ENCODE measurements at regions not wholly inside any gene's neighbourhood (a gene's known extent, or its start where the extent isn't known, plus 50 kb on each side); places are given as distances from the start of the nearest gene placed in this dataset.

DNA sequence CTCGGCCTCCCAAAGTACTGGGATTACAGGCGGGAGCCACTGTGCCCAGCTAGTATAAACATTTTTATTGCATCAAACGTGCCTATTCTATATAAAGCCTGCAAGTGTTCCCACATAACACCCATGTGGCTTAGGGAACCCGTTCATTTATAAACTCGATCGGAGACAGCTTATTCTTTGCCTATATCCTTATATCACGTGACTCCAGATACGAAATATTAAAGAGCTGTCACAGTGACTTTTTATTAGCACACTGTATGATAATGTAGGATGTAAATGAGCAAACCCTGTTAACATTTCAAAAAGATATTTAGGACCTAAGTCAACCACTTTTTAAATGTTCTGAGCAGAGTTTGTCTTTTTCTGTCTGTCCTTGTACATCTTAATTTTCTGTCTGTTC is 642.9 kb upstream of the ADARB2 start:
- WGBS: 76% methylated on average over 8 of the region's 8 CpGs
- TF ChIP-seq YY1 (IDR thresholded peaks at IDR 0.05): no peak
- TF ChIP-seq SP1 (IDR thresholded peaks at IDR 0.05): no peak
- TF ChIP-seq RAD21 (IDR thresholded peaks at IDR 0.05): no peak
- TF ChIP-seq EGR1 (IDR thresholded peaks at IDR 0.05; ENCODE audit: low read depth in 2 of 2): no peak
- TF ChIP-seq GABPA (IDR thresholded peaks at IDR 0.05 in 1 of 2, conservative IDR thresholded peaks at IDR 0.05 in 1 of 2): no peak
- TF ChIP-seq NR2F2 (IDR thresholded peaks at IDR 0.05): no peak
- no peak for TF ChIP-seq JUND (IDR thresholded peaks at IDR 0.05)
- peaks cover 0 to 5% (median 0%) of the 10 kb centered on the region in 4 donors for H3K9me3 ChIP-seq (ENCODE audit: control insufficient read depth in 4 of 4, low read length in 3 of 4)
- no peaks in the 10 kb centered on the region for H3K4me1 ChIP-seq (ENCODE audit: control insufficient read depth in 4 of 4, insufficient read depth in 4 of 4, low read length in 3 of 4)
- H3K27ac ChIP-seq (ENCODE audit: low read depth in 1 of 2, low read length in 2 of 2): no peak overlapping the region
- no peak overlapping the region for H3K4me3 ChIP-seq (ENCODE audit: low read depth in 1 of 3, low read length in 3 of 3)
- H3K27me3 ChIP-seq (ENCODE audit: control insufficient read depth in 4 of 4, insufficient read depth in 4 of 4, low read length in 3 of 4): peaks cover 0 to 2% (median 0%) of the 10 kb centered on the region in 4 donors
- no peak for DNase-seq (ENCODE audit: low spot score)
- H3K36me3 ChIP-seq (ENCODE audit: control insufficient read depth in 4 of 4, insufficient read depth in 3 of 4, low read depth in 1 of 4, low read length in 3 of 4): no peaks in the 10 kb centered on the region
- no peak overlapping the region for H3K9ac ChIP-seq (ENCODE audit: low read depth in 1 of 2, low read length in 2 of 2)

DNA sequence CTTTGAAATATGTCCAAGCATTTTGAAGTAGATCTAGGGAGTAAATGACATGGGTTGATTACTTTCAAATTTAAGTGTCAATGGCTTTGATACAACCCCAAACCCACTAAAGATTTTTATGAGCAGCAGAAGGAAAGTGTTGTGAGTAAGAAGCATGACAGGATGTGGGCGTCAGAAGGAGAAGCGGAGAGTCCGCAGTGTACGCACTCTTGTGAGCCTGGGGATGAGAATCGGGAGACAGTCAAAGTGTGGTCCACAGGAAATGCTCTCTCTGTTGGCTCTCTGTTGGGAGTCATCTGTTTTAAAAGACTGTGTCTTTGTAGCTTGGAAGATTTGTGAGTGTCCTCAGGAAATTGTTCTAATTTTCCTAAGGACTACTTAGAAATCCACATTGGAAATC is 629.8 kb upstream of the ADARB2 start:
- no peaks in the 10 kb centered on the region for H3K36me3 ChIP-seq (ENCODE audit: control insufficient read depth in 4 of 4, insufficient read depth in 3 of 4, low read depth in 1 of 4, low read length in 3 of 4)
- H3K9me3 ChIP-seq (ENCODE audit: control insufficient read depth in 4 of 4, low read length in 3 of 4): peaks cover 2 to 5% (median 4%) of the 10 kb centered on the region in 4 donors
- H3K4me3 ChIP-seq (ENCODE audit: low read depth in 1 of 3, low read length in 3 of 3): no peak overlapping the region
- no peak overlapping the region for H3K9ac ChIP-seq (ENCODE audit: low read depth in 1 of 2, low read length in 2 of 2)
- DNase-seq (ENCODE audit: low spot score): no peak
- 79% methylated on average over 5 of the region's 5 CpGs for WGBS
- H3K27ac ChIP-seq (ENCODE audit: low read depth in 1 of 2, low read length in 2 of 2): no peak overlapping the region
- TF ChIP-seq RAD21 (IDR thresholded peaks at IDR 0.05): no peak
- TF ChIP-seq GABPA (IDR thresholded peaks at IDR 0.05 in 1 of 2, conservative IDR thresholded peaks at IDR 0.05 in 1 of 2): no peak
- no peaks in the 10 kb centered on the region for H3K4me1 ChIP-seq (ENCODE audit: control insufficient read depth in 4 of 4, insufficient read depth in 4 of 4, low read length in 3 of 4)
- peaks cover 0 to 3% (median 0%) of the 10 kb centered on the region in 4 donors for H3K27me3 ChIP-seq (ENCODE audit: control insufficient read depth in 4 of 4, insufficient read depth in 4 of 4, low read length in 3 of 4)

DNA sequence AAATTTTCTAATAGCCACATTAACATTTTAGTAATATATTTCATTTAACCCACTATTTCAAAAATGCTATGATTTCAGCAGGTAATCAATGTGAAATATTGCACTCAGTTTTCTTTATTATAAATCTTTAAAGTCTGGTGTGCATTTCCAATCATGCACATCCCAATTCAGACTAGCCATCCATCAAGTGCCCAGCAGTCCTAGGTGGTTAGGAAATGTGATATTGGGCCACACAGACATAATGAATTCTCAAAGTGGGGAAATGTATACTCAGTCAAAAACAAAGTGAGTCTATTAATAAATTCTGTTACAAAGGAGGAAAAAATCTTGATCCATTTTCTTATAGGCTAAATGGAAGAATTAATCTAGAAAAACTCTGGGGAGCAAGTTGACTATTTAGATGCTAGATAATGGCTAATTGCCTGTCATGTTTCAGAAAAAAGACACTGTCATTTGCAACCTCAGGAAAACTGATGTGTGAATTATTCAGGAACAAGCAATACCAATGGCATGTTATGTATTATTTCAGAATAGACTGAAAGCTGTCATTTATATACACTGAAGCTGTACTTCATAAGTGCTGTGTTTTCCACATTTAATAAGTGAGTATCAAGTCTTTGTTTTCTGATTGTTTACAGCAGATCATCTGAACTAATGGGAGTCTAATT is 629.1 kb upstream of the ADARB2 start:
- Histone ChIP-seq H3K27me3 (ENCODE audit: control insufficient read depth in 4 of 4, insufficient read depth in 4 of 4, low read length in 3 of 4) (peaks cover 0 to 3% (median 0%) of the 10 kb centered on the region in 4 donors), H3K27ac (ENCODE audit: low read depth in 1 of 2, low read length in 2 of 2) (no peak overlapping the region), H3K4me1 (ENCODE audit: control insufficient read depth in 4 of 4, insufficient read depth in 4 of 4, low read length in 3 of 4) (no peaks in the 10 kb centered on the region), H3K4me3 (ENCODE audit: low read depth in 1 of 3, low read length in 3 of 3) (no peak overlapping the region), H3K9me3 (ENCODE audit: control insufficient read depth in 4 of 4, low read length in 3 of 4) (peaks cover 2 to 5% (median 4%) of the 10 kb centered on the region in 4 donors), H3K36me3 (ENCODE audit: control insufficient read depth in 4 of 4, insufficient read depth in 3 of 4, low read depth in 1 of 4, low read length in 3 of 4) (no peaks in the 10 kb centered on the region), H3K9ac (ENCODE audit: low read depth in 1 of 2, low read length in 2 of 2) (no peak overlapping the region)
- DNase-seq (ENCODE audit: low spot score): no peak
- TF ChIP-seq TAF1 (conservative IDR thresholded peaks at IDR 0.05) (no peak), FOXA2 (IDR thresholded peaks at IDR 0.05) (no peak), HNF4G (IDR thresholded peaks at IDR 0.05) (no peak), EGR1 (IDR thresholded peaks at IDR 0.05; ENCODE audit: low read depth in 2 of 2) (no peak), HNF4A (conservative IDR thresholded peaks at IDR 0.05) (no peak), NR2F2 (IDR thresholded peaks at IDR 0.05) (no peak), FOXA1 (IDR thresholded peaks at IDR 0.05) (no peak)
- TF ChIP-seq, protein P1, sequence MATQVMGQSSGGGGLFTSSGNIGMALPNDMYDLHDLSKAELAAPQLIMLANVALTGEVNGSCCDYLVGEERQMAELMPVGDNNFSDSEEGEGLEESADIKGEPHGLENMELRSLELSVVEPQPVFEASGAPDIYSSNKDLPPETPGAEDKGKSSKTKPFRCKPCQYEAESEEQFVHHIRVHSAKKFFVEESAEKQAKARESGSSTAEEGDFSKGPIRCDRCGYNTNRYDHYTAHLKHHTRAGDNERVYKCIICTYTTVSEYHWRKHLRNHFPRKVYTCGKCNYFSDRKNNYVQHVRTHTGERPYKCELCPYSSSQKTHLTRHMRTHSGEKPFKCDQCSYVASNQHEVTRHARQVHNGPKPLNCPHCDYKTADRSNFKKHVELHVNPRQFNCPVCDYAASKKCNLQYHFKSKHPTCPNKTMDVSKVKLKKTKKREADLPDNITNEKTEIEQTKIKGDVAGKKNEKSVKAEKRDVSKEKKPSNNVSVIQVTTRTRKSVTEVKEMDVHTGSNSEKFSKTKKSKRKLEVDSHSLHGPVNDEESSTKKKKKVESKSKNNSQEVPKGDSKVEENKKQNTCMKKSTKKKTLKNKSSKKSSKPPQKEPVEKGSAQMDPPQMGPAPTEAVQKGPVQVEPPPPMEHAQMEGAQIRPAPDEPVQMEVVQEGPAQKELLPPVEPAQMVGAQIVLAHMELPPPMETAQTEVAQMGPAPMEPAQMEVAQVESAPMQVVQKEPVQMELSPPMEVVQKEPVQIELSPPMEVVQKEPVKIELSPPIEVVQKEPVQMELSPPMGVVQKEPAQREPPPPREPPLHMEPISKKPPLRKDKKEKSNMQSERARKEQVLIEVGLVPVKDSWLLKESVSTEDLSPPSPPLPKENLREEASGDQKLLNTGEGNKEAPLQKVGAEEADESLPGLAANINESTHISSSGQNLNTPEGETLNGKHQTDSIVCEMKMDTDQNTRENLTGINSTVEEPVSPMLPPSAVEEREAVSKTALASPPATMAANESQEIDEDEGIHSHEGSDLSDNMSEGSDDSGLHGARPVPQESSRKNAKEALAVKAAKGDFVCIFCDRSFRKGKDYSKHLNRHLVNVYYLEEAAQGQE (IDR thresholded peaks at IDR 0.05): no peak
- TF ChIP-seq, protein P2, sequence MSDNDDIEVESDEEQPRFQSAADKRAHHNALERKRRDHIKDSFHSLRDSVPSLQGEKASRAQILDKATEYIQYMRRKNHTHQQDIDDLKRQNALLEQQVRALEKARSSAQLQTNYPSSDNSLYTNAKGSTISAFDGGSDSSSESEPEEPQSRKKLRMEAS (IDR thresholded peaks at IDR 0.05): no peak
- TF ChIP-seq, protein P3, sequence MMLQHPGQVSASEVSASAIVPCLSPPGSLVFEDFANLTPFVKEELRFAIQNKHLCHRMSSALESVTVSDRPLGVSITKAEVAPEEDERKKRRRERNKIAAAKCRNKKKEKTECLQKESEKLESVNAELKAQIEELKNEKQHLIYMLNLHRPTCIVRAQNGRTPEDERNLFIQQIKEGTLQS (IDR thresholded peaks at IDR 0.05): no peak
- TF ChIP-seq, protein P4, sequence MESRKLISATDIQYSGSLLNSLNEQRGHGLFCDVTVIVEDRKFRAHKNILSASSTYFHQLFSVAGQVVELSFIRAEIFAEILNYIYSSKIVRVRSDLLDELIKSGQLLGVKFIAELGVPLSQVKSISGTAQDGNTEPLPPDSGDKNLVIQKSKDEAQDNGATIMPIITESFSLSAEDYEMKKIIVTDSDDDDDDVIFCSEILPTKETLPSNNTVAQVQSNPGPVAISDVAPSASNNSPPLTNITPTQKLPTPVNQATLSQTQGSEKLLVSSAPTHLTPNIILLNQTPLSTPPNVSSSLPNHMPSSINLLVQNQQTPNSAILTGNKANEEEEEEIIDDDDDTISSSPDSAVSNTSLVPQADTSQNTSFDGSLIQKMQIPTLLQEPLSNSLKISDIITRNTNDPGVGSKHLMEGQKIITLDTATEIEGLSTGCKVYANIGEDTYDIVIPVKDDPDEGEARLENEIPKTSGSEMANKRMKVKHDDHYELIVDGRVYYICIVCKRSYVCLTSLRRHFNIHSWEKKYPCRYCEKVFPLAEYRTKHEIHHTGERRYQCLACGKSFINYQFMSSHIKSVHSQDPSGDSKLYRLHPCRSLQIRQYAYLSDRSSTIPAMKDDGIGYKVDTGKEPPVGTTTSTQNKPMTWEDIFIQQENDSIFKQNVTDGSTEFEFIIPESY (IDR thresholded peaks at IDR 0.05): no peak
